Gastroesophageal sphincter (tissue), 3 donors: ENCODE measurements at regions not wholly inside any gene's neighbourhood (a gene's known extent, or its start where the extent isn't known, plus 50 kb on each side); places are given as distances from the start of the nearest gene placed in this dataset.

Experiments
- POLR2AphosphoS5 ChIP-seq: sonication (generic); formaldehyde crosslinking; IDR thresholded peaks from one replicate; pipeline ENCODE4 v1.6.1; 2017; ENCODE audit warnings: antibody characterized with exemption
- TF ChIP-seq, protein P1 (sequence below), 4 experiments: fragments of 200-600 bp in 2 of 4; fragments of 450-650 bp in 2 of 4; sonication (generic) in 1 of 4; IDR thresholded peaks; one replicate each; pipeline ENCODE4 v1.5.1; 2017 to 2019; ENCODE audit warnings: antibody characterized with exemption in 4 of 4, mild to moderate bottlenecking in 2 of 4, moderate library complexity in 2 of 4

DNA sequence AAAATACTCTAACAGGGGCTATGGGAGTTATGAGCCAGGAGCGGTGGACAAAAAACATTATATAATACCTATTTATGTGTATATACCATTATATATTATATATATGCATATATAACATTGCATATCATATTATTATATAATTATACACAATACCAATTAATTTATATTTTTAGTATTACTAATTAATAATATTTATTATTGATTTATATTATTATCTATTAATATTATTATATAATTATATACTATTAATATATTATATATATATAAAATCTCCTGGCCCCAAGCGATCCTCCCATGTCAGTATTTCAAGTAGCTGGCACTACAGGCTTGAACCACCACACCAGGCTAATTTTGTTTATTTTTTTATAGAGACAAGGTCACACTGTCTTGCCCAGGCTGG lies 73.8 kb upstream of the JADE1 start:
- TF ChIP-seq, protein P1, sequence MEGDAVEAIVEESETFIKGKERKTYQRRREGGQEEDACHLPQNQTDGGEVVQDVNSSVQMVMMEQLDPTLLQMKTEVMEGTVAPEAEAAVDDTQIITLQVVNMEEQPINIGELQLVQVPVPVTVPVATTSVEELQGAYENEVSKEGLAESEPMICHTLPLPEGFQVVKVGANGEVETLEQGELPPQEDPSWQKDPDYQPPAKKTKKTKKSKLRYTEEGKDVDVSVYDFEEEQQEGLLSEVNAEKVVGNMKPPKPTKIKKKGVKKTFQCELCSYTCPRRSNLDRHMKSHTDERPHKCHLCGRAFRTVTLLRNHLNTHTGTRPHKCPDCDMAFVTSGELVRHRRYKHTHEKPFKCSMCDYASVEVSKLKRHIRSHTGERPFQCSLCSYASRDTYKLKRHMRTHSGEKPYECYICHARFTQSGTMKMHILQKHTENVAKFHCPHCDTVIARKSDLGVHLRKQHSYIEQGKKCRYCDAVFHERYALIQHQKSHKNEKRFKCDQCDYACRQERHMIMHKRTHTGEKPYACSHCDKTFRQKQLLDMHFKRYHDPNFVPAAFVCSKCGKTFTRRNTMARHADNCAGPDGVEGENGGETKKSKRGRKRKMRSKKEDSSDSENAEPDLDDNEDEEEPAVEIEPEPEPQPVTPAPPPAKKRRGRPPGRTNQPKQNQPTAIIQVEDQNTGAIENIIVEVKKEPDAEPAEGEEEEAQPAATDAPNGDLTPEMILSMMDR (IDR thresholded peaks at IDR 0.05): no peak
- TF ChIP-seq POLR2AphosphoS5: no peak
